Activated CD8-positive, alpha-beta T cell treated with anti-CD3 and anti-CD28 coated beads for 36 hours (primary cell): ENCODE measurements at regions not wholly inside any gene's neighbourhood (a gene's known extent, or its start where the extent isn't known, plus 50 kb on each side); places are given as distances from the start of the nearest gene placed in this dataset.

Experiments used
- ATAC-seq: fragments of 200-7000 bp; cut with Tn5 transposase; one replicate; pipeline ENCODE4 v1.10.0; 2021; ENCODE audit warnings: mild to moderate bottlenecking, moderate library complexity
- CTCF ChIA-PET: fragments of 350-600 bp; sonication (Branson Sonifier 250); formaldehyde crosslinking; loops from one replicate; lab custom pipeline; 2021; ENCODE audit warnings: antibody characterized with exemption; lab: Charles Lee
- POLR2A ChIA-PET: fragments of 350-600 bp; sonication (Branson Sonifier 250); formaldehyde crosslinking; loops from one replicate; lab custom pipeline; 2021; ENCODE audit warnings: antibody characterized with exemption; lab: Charles Lee
- DNase-seq: peaks from one replicate; pipeline ENCODE4 v3.0.0-alpha.2; 2020
- H3K27ac Mint-ChIP-seq: one replicate; pipeline ENCODE4 v1.8.0; 2021; ENCODE audit warnings: mild to moderate bottlenecking, mixed read lengths
- H3K27me3 Mint-ChIP-seq: one replicate; pipeline ENCODE4 v1.8.0; 2021; ENCODE audit warnings: mixed read lengths
- H3K36me3 Mint-ChIP-seq: one replicate; pipeline ENCODE4 v1.8.0; 2021; ENCODE audit warnings: low read depth, mixed read lengths
- H3K4me1 Mint-ChIP-seq: one replicate; pipeline ENCODE4 v1.8.0; 2021; ENCODE audit warnings: low read depth, mixed read lengths
- H3K4me3 Mint-ChIP-seq: one replicate; pipeline ENCODE4 v1.8.0; 2021; ENCODE audit warnings: mild to moderate bottlenecking, moderate library complexity, mixed read lengths
- H3K9me3 Mint-ChIP-seq: one replicate; pipeline ENCODE4 v1.8.0; 2021; ENCODE audit warnings: mixed read lengths
- intact Hi-C: fragments of 100-400 bp; cut with micrococcal nuclease; formaldehyde crosslinking; loops from one replicate; pipeline ENCODE4 v1.10.0; 2022
- TF ChIP-seq, protein P1 (sequence below): fragments of 200-600 bp; IDR thresholded peaks from one replicate; pipeline ENCODE4 v1.8.0; 2022; ENCODE audit warnings: antibody characterized with exemption, mild to moderate bottlenecking

- ChIA-PET POLR2A (no interaction called here), CTCF (no interaction called here)
- H3K36me3 Mint-ChIP-seq, result no peaks in the 10 kb centered on the region
- no peak overlapping the region for H3K27ac Mint-ChIP-seq
- H3K9me3 Mint-ChIP-seq, result no peaks in the 10 kb centered on the region
- DNase-seq (no peak), ATAC-seq (no peak)
- H3K4me1 Mint-ChIP-seq, result peaks cover 23% of the 10 kb centered on the region
- no peak overlapping the region for H3K4me3 Mint-ChIP-seq
- TF ChIP-seq, protein P1, sequence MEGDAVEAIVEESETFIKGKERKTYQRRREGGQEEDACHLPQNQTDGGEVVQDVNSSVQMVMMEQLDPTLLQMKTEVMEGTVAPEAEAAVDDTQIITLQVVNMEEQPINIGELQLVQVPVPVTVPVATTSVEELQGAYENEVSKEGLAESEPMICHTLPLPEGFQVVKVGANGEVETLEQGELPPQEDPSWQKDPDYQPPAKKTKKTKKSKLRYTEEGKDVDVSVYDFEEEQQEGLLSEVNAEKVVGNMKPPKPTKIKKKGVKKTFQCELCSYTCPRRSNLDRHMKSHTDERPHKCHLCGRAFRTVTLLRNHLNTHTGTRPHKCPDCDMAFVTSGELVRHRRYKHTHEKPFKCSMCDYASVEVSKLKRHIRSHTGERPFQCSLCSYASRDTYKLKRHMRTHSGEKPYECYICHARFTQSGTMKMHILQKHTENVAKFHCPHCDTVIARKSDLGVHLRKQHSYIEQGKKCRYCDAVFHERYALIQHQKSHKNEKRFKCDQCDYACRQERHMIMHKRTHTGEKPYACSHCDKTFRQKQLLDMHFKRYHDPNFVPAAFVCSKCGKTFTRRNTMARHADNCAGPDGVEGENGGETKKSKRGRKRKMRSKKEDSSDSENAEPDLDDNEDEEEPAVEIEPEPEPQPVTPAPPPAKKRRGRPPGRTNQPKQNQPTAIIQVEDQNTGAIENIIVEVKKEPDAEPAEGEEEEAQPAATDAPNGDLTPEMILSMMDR, result no peak
- intact Hi-C loops, result no loop called here
- peaks cover 3% of the 10 kb centered on the region for H3K27me3 Mint-ChIP-seq
Observed at GRCh38 chr22:48102581-48102980, 1340.1 kb downstream of the TBC1D22A start.

GRCh38 chr22:48101704-48102103 lies 1339.3 kb downstream of the TBC1D22A start:
- POLR2A ChIA-PET, result no interaction called here
- H3K27me3 Mint-ChIP-seq, result peaks cover 3% of the 10 kb centered on the region
- H3K27ac Mint-ChIP-seq, result no peak overlapping the region
- H3K9me3 Mint-ChIP-seq, result no peaks in the 10 kb centered on the region
- H3K4me1 Mint-ChIP-seq, result peaks cover 28% of the 10 kb centered on the region
- H3K36me3 Mint-ChIP-seq, result no peaks in the 10 kb centered on the region
- no peak overlapping the region for H3K4me3 Mint-ChIP-seq
- intact Hi-C loops, result no loop called here
- CTCF ChIA-PET, result no interaction called here
- DNase-seq, result no peak
- TF ChIP-seq, protein P1, result no peak
- ATAC-seq, result no peak

DNA sequence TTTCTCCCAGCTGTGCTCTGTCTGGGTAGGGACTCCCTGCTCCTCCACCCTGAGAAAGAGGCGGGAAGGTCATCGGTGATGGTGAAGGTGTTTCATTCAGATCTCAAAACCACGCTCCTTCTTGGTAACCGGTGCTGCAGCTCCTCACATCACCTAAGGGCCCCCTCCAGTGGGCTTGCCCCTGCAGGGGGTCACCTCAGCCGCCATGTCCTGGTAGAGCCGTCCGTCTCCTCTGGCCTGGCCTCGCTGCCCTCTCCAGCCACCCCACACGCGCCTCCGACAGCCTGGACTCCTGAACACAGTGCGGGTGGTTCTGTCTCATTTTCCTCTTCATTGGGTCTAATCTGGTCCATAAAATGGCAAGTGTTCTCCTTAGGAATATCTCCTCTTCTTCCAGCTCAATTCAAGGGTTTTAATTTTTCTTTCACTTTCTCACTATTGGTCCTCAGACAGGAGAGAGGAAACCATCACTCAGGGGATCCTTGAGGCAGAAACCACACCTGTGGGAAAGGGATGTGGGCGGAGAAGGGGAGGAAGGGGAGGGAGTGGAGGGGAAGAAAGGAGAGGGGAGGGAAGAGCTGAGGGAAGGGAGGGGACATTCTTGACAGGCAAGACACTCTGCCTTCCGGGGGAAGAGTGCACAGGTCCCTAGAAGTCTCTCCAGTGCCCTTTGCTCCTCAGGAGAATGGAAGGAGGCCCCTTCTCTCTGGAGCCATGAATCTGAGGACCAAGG lies 1338.4 kb downstream of the TBC1D22A start:
- ATAC-seq, result no peak
- Mint-ChIP-seq H3K27ac (peak overlapping the region; percentile 34), H3K4me3 (no peak overlapping the region), H3K27me3 (peaks cover 3% of the 10 kb centered on the region), H3K4me1 (peaks cover 28% of the 10 kb centered on the region), H3K9me3 (no peaks in the 10 kb centered on the region), H3K36me3 (no peaks in the 10 kb centered on the region)
- POLR2A ChIA-PET, result no interaction called here
- intact Hi-C loops, result no loop called here
- CTCF ChIA-PET, result no interaction called here
- TF ChIP-seq, protein P1, result no peak
- no peak for DNase-seq

- intact Hi-C loops, result no loop called here
- Mint-ChIP-seq H3K9me3 (no peaks in the 10 kb centered on the region), H3K4me1 (peaks cover 28% of the 10 kb centered on the region), H3K27ac (no peak overlapping the region), H3K27me3 (peaks cover 3% of the 10 kb centered on the region), H3K4me3 (no peak overlapping the region), H3K36me3 (no peaks in the 10 kb centered on the region)
- ATAC-seq, result no peak
- POLR2A ChIA-PET, result no interaction called here
- CTCF ChIA-PET, result no interaction called here
- no peak for DNase-seq
- TF ChIP-seq, protein P1, result no peak
Observed at GRCh38 chr22:48099671-48100070, 1337.2 kb downstream of the TBC1D22A start.

DNA sequence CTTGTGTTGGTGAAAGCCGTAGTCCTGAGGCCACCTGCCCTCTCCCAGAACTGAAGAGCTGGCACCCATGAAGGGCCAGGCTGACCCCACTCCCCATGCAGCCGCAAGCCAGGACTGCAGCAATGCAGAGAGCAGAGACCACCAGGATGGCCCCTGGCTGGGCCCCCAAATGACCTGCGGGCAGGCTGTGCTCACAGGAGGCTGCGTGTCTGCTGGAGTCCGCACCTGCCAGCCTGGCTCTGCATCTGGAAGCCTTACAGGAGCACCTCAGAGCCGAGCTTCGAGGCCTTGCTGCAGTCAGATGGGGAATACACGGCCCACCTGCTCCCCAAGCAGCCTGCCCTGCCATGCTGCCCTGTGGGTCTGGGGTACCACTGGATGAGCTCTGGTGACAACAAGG lies 1336.8 kb downstream of the TBC1D22A start:
- H3K27ac Mint-ChIP-seq, result peak overlapping the region; percentile 90
- H3K27me3 Mint-ChIP-seq, result peaks cover 3% of the 10 kb centered on the region
- H3K9me3 Mint-ChIP-seq, result no peaks in the 10 kb centered on the region
- H3K4me1 Mint-ChIP-seq, result peaks cover 28% of the 10 kb centered on the region
- no peak for DNase-seq
- TF ChIP-seq, protein P1, result no peak
- ChIA-PET CTCF (no interaction called here), POLR2A (no interaction called here)
- intact Hi-C loops, result no loop called here
- no peaks in the 10 kb centered on the region for H3K36me3 Mint-ChIP-seq
- no peak for ATAC-seq
- no peak overlapping the region for H3K4me3 Mint-ChIP-seq
